ENCODE measurements at regions not wholly inside any gene's neighbourhood (a gene's known extent, or its start where the extent isn't known, plus 50 kb on each side); places are given as distances from the start of the nearest gene placed in this dataset.

DNA sequence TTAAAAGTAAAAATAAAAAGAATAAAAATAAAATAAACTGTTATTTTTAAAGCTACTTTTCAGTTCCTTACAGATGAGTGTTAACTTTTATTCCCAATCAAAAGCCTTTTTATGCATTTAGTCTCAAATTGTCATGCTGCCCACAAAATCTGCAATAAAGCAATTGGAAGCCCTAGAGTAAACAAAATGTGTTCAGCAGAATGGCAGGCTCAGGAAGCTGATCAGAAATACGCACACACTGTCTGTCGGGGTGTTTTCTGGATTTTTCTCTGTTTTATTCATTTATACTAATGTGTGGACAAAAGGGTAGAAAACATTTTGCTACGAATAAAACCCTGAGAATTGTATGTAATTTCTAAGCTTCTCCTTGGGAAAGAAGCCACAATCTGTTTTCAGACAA, 162.8 kb downstream of the RCN1 start:
- TF ChIP-seq, protein P1, sequence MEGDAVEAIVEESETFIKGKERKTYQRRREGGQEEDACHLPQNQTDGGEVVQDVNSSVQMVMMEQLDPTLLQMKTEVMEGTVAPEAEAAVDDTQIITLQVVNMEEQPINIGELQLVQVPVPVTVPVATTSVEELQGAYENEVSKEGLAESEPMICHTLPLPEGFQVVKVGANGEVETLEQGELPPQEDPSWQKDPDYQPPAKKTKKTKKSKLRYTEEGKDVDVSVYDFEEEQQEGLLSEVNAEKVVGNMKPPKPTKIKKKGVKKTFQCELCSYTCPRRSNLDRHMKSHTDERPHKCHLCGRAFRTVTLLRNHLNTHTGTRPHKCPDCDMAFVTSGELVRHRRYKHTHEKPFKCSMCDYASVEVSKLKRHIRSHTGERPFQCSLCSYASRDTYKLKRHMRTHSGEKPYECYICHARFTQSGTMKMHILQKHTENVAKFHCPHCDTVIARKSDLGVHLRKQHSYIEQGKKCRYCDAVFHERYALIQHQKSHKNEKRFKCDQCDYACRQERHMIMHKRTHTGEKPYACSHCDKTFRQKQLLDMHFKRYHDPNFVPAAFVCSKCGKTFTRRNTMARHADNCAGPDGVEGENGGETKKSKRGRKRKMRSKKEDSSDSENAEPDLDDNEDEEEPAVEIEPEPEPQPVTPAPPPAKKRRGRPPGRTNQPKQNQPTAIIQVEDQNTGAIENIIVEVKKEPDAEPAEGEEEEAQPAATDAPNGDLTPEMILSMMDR (IDR thresholded peaks at IDR 0.05) = no peak
- TF ChIP-seq POLR2A (IDR thresholded peaks at IDR 0.05) = no peak
